HT-29 (cell line): ENCODE measurements at regions not wholly inside any gene's neighbourhood (a gene's known extent, or its start where the extent isn't known, plus 50 kb on each side); places are given as distances from the start of the nearest gene placed in this dataset.
"Not testable (repeated sequence)": the region's sequence is repeated elsewhere in the genome, so short reads cannot be mapped to it uniquely, and the experiment has no call there.

Experiments used
- DNase-seq: peaks from one replicate; pipeline ENCODE4 v3.0.0-alpha.2; 2015; ENCODE audit warnings: low spot score

- DNase-seq: no peak
Measured at GRCh38 chr6:140001821-140002341, 627.4 kb upstream of the CITED2 start.

- DNase-seq: no peak
Measured at GRCh38 chr6:140001005-140001404, 626.6 kb upstream of the CITED2 start.

GRCh38 chr6:139999661-140000060, 625.2 kb upstream of the CITED2 start:
- not testable (repeated sequence) for DNase-seq

- not testable (repeated sequence) for DNase-seq
Measured at GRCh38 chr6:139998478-139998877, 624.0 kb upstream of the CITED2 start.

- DNase-seq: peak; percentile 50
Measured at GRCh38 chr6:139996253-139996834, 621.9 kb upstream of the CITED2 start.

- no peak for DNase-seq
Measured at GRCh38 chr6:139994998-139995397, 620.5 kb upstream of the CITED2 start.

GRCh38 chr6:139990856-139991465, 616.5 kb upstream of the CITED2 start:
- DNase-seq: no peak

GRCh38 chr6:139990026-139990686, 615.7 kb upstream of the CITED2 start:
- DNase-seq: no peak

- no peak for DNase-seq
Measured at GRCh38 chr6:139988685-139989084, 614.2 kb upstream of the CITED2 start.

GRCh38 chr6:139987091-139987490, 612.6 kb upstream of the CITED2 start:
- DNase-seq: no peak

GRCh38 chr6:139985236-139985815, 610.9 kb upstream of the CITED2 start:
- DNase-seq: no peak

GRCh38 chr6:139984317-139984716, 609.9 kb upstream of the CITED2 start:
- DNase-seq: no peak

GRCh38 chr6:139983555-139984276, 609.3 kb upstream of the CITED2 start:
- no peak for DNase-seq

GRCh38 chr6:139982652-139983295, 608.3 kb upstream of the CITED2 start:
- peak; percentile 13 for DNase-seq

GRCh38 chr6:139982195-139982594, 607.7 kb upstream of the CITED2 start:
- DNase-seq: no peak

GRCh38 chr6:139981768-139982181, 607.3 kb upstream of the CITED2 start:
- peak; percentile 65 for DNase-seq

- DNase-seq: no peak
Measured at GRCh38 chr6:139981066-139981624, 606.7 kb upstream of the CITED2 start.

GRCh38 chr6:139980631-139981030, 606.2 kb upstream of the CITED2 start:
- not testable (repeated sequence) for DNase-seq

GRCh38 chr6:139979021-139979725, 604.7 kb upstream of the CITED2 start:
- DNase-seq: no peak

- DNase-seq: peak; percentile 61
Measured at GRCh38 chr6:139977887-139978332, 603.5 kb upstream of the CITED2 start.
